HG03139 (cell line): ENCODE measurements at regions not wholly inside any gene's neighbourhood (a gene's known extent, or its start where the extent isn't known, plus 50 kb on each side); places are given as distances from the start of the nearest gene placed in this dataset.

Source experiments
- ATAC-seq: cut with Tn5 transposase; IDR thresholded peaks from one replicate; pipeline ENCODE4 v1.9.1; 2021; ENCODE audit not compliant: unreplicated experiment

GRCh38 chr3:124274051-124274450 lies 282.1 kb upstream of the ROPN1 start:
- no peak for ATAC-seq

- no peak for ATAC-seq
Observed at GRCh38 chr3:124275412-124275811, 283.5 kb upstream of the ROPN1 start.

GRCh38 chr3:124276133-124276532 lies 284.2 kb upstream of the ROPN1 start:
- ATAC-seq, result no peak

GRCh38 chr3:124276539-124277143 lies 284.7 kb upstream of the ROPN1 start:
- ATAC-seq, result no peak

- no peak for ATAC-seq
Observed at GRCh38 chr3:124277144-124277890, 285.4 kb upstream of the ROPN1 start.

- no peak for ATAC-seq
Observed at GRCh38 chr3:124281453-124282316, 289.8 kb upstream of the ROPN1 start.

- ATAC-seq, result no peak
Observed at GRCh38 chr3:124282751-124283651, 291.1 kb upstream of the ROPN1 start.

- ATAC-seq, result no peak
Observed at GRCh38 chr3:124283652-124284023, 291.7 kb upstream of the ROPN1 start.

GRCh38 chr3:124288996-124289395 lies 297.1 kb upstream of the ROPN1 start:
- no peak for ATAC-seq

GRCh38 chr3:124291008-124291407 lies 299.1 kb upstream of the ROPN1 start:
- ATAC-seq, result no peak

- no peak for ATAC-seq
Observed at GRCh38 chr3:124292329-124292728, 300.4 kb upstream of the ROPN1 start.

GRCh38 chr3:124293584-124293983 lies 301.7 kb upstream of the ROPN1 start:
- no peak for ATAC-seq

GRCh38 chr3:124295362-124295761 lies 303.4 kb upstream of the ROPN1 start:
- ATAC-seq, result no peak

- no peak for ATAC-seq
Observed at GRCh38 chr3:124296406-124296805, 304.5 kb upstream of the ROPN1 start.

- ATAC-seq, result no peak
Observed at GRCh38 chr3:124297062-124297980, 305.4 kb upstream of the ROPN1 start.

GRCh38 chr3:124298301-124298700 lies 306.4 kb upstream of the ROPN1 start:
- ATAC-seq, result no peak

- ATAC-seq, result no peak
Observed at GRCh38 chr3:124298951-124299350, 307.0 kb upstream of the ROPN1 start.

- no peak for ATAC-seq
Observed at GRCh38 chr3:124299831-124300230, 307.9 kb upstream of the ROPN1 start.

- no peak for ATAC-seq
Observed at GRCh38 chr3:124300416-124300815, 308.5 kb upstream of the ROPN1 start.
